Liver (tissue), 8 donors: ENCODE measurements at regions not wholly inside any gene's neighbourhood (a gene's known extent, or its start where the extent isn't known, plus 50 kb on each side); places are given as distances from the start of the nearest gene placed in this dataset.

ENCODE experiments used
- DNase-seq: peaks from one replicate; pipeline ENCODE4 v3.0.0-alpha.2; 2017; ENCODE audit warnings: low spot score
- H3K27ac ChIP-seq, 2 donors: one replicate each; pipeline ENCODE4 v1.7.0; 2013; ENCODE audit warnings: inconsistent platforms in 2 of 2, low read length in 2 of 2, control low read depth in 1 of 2, low read depth in 1 of 2, mild to moderate bottlenecking in 1 of 2
- H3K27me3 ChIP-seq, 4 donors: one replicate each; pipeline versions ENCODE4 v1.6.1 to v1.7.0; 2013; ENCODE audit warnings: low read length in 3 of 4, inconsistent platforms in 1 of 4, mild to moderate bottlenecking in 1 of 4, moderate library complexity in 1 of 4; ENCODE audit not compliant: control insufficient read depth in 4 of 4, insufficient read depth in 4 of 4
- H3K36me3 ChIP-seq, 4 donors: one replicate each; pipeline versions ENCODE4 v1.6.1 to v1.7.0; 2013; ENCODE audit warnings: low read length in 3 of 4, mild to moderate bottlenecking in 3 of 4, low read depth in 1 of 4, moderate library complexity in 1 of 4; ENCODE audit not compliant: control insufficient read depth in 4 of 4, insufficient read depth in 3 of 4
- H3K4me1 ChIP-seq, 4 donors: one replicate each; pipeline versions ENCODE4 v1.6.1 to v1.7.0; 2013; ENCODE audit warnings: low read length in 3 of 4, mild to moderate bottlenecking in 3 of 4, moderate library complexity in 1 of 4; ENCODE audit not compliant: control insufficient read depth in 4 of 4, insufficient read depth in 4 of 4
- H3K4me3 ChIP-seq, 3 donors: one replicate each; pipeline versions ENCODE4 v1.6.1 to v1.7.0; 2013; ENCODE audit warnings: low read length in 3 of 3, control low read depth in 1 of 3, low read depth in 1 of 3, mild to moderate bottlenecking in 1 of 3
- H3K9ac ChIP-seq, 2 donors: one replicate each; pipeline ENCODE4 v1.7.0; 2013; ENCODE audit warnings: low read length in 2 of 2, mild to moderate bottlenecking in 2 of 2, moderate library complexity in 2 of 2, control low read depth in 1 of 2, low read depth in 1 of 2
- H3K9me3 ChIP-seq, 4 donors: one replicate each; pipeline versions ENCODE4 v1.6.1 to v1.7.0; 2013; ENCODE audit warnings: low read length in 3 of 4; ENCODE audit not compliant: control insufficient read depth in 4 of 4
- ATF3 ChIP-seq: IDR thresholded peaks from 2 replicates; pipeline ENCODE4 v1.6.1; 2016; ENCODE audit warnings: antibody characterized with exemption
- GABPA ChIP-seq, 2 donors: IDR thresholded peaks in 1 of 2; conservative IDR thresholded peaks in 1 of 2; 2 replicates each; pipeline ENCODE4 v1.6.1; 2016; ENCODE audit warnings: antibody characterized with exemption in 2 of 2, mild to moderate bottlenecking in 1 of 2, moderate library complexity in 1 of 2
- HNF4A ChIP-seq, 2 donors: conservative IDR thresholded peaks; 2 replicates each; pipeline ENCODE4 v1.6.1; 2016; ENCODE audit warnings: antibody characterized with exemption in 2 of 2, mild to moderate bottlenecking in 2 of 2
- JUND ChIP-seq, 2 donors: IDR thresholded peaks; 2 replicates each; pipeline ENCODE4 v1.6.1; 2016; ENCODE audit warnings: antibody characterized with exemption in 2 of 2
- RAD21 ChIP-seq, 2 donors: IDR thresholded peaks; 2 replicates each; pipeline ENCODE4 v1.6.1; 2016; ENCODE audit warnings: antibody characterized with exemption in 2 of 2, mild to moderate bottlenecking in 2 of 2
- YY1 ChIP-seq: IDR thresholded peaks from 2 replicates; pipeline ENCODE4 v1.6.1; 2016; ENCODE audit warnings: antibody characterized with exemption, mild to moderate bottlenecking
- WGBS: extraction: QIAGEN DNeasy Blood & Tissue Kit; methylation state at CpG from one replicate; pipeline ENCODE4 v1.1.7; 2013; 5-methylcytosine and 5-hydroxymethylcytosine counted together
- TF ChIP-seq, protein P1 (sequence below): fragments of 150-350 bp; IDR thresholded peaks from 2 replicates; pipeline ENCODE4 v1.5.1; 2017; ENCODE audit warnings: improper control_type of control experiment, low read depth, low read length; ENCODE audit not compliant: missing input control
- TF ChIP-seq, protein P2 (sequence below): IDR thresholded peaks from 2 replicates; pipeline ENCODE4 v1.6.1; 2016; ENCODE audit warnings: antibody characterized with exemption
- TF ChIP-seq, protein P3 (sequence below): IDR thresholded peaks from 2 replicates; pipeline ENCODE4 v1.6.1; 2016; ENCODE audit warnings: antibody characterized with exemption, mild to moderate bottlenecking
- donor health status: healthy.
- donor health status: healthy.
- donor health status: healthy.
- donor health status: healthy.
- donor health status: healthy.

DNA sequence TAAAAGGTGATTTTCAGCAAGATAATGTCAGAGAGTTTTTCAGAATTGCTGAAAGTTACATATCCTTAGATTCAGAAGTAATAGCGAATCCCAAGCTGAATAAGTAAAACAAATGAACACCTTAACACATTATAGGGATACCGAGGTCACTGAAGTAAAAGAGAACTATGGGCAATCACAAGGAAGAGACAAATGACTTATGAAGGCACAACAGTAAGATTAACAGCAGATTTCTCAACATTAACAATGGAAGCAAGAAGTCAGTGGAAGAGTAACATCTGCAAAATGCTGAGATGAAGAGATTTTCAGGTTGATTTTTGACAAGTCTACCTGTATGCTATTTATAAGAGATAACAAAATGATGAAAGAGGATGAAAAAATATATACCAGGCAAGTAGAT is 86.1 kb upstream of the EZR start (continued):
- TF ChIP-seq, protein P1, sequence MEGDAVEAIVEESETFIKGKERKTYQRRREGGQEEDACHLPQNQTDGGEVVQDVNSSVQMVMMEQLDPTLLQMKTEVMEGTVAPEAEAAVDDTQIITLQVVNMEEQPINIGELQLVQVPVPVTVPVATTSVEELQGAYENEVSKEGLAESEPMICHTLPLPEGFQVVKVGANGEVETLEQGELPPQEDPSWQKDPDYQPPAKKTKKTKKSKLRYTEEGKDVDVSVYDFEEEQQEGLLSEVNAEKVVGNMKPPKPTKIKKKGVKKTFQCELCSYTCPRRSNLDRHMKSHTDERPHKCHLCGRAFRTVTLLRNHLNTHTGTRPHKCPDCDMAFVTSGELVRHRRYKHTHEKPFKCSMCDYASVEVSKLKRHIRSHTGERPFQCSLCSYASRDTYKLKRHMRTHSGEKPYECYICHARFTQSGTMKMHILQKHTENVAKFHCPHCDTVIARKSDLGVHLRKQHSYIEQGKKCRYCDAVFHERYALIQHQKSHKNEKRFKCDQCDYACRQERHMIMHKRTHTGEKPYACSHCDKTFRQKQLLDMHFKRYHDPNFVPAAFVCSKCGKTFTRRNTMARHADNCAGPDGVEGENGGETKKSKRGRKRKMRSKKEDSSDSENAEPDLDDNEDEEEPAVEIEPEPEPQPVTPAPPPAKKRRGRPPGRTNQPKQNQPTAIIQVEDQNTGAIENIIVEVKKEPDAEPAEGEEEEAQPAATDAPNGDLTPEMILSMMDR = no peak
- TF ChIP-seq HNF4A (conservative IDR thresholded peaks at IDR 0.05) = no peak
- TF ChIP-seq JUND (IDR thresholded peaks at IDR 0.05) = no peak
- no peak for TF ChIP-seq GABPA (IDR thresholded peaks at IDR 0.05 in 1 of 2, conservative IDR thresholded peaks at IDR 0.05 in 1 of 2)
- no peak for TF ChIP-seq YY1
- TF ChIP-seq, protein P2, sequence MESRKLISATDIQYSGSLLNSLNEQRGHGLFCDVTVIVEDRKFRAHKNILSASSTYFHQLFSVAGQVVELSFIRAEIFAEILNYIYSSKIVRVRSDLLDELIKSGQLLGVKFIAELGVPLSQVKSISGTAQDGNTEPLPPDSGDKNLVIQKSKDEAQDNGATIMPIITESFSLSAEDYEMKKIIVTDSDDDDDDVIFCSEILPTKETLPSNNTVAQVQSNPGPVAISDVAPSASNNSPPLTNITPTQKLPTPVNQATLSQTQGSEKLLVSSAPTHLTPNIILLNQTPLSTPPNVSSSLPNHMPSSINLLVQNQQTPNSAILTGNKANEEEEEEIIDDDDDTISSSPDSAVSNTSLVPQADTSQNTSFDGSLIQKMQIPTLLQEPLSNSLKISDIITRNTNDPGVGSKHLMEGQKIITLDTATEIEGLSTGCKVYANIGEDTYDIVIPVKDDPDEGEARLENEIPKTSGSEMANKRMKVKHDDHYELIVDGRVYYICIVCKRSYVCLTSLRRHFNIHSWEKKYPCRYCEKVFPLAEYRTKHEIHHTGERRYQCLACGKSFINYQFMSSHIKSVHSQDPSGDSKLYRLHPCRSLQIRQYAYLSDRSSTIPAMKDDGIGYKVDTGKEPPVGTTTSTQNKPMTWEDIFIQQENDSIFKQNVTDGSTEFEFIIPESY = no peak

- DNase-seq = no peak
- Histone ChIP-seq H3K4me1 (no peaks in the 10 kb centered on the region), H3K36me3 (no peaks in the 10 kb centered on the region), H3K27ac (no peak overlapping the region), H3K9ac (no peak overlapping the region), H3K4me3 (no peak overlapping the region), H3K9me3 (peaks cover 2 to 12% (median 8%) of the 10 kb centered on the region in 4 donors), H3K27me3 (no peaks in the 10 kb centered on the region)
- 57% methylated on average over 2 of the region's 2 CpGs for WGBS
- TF ChIP-seq, protein P3, sequence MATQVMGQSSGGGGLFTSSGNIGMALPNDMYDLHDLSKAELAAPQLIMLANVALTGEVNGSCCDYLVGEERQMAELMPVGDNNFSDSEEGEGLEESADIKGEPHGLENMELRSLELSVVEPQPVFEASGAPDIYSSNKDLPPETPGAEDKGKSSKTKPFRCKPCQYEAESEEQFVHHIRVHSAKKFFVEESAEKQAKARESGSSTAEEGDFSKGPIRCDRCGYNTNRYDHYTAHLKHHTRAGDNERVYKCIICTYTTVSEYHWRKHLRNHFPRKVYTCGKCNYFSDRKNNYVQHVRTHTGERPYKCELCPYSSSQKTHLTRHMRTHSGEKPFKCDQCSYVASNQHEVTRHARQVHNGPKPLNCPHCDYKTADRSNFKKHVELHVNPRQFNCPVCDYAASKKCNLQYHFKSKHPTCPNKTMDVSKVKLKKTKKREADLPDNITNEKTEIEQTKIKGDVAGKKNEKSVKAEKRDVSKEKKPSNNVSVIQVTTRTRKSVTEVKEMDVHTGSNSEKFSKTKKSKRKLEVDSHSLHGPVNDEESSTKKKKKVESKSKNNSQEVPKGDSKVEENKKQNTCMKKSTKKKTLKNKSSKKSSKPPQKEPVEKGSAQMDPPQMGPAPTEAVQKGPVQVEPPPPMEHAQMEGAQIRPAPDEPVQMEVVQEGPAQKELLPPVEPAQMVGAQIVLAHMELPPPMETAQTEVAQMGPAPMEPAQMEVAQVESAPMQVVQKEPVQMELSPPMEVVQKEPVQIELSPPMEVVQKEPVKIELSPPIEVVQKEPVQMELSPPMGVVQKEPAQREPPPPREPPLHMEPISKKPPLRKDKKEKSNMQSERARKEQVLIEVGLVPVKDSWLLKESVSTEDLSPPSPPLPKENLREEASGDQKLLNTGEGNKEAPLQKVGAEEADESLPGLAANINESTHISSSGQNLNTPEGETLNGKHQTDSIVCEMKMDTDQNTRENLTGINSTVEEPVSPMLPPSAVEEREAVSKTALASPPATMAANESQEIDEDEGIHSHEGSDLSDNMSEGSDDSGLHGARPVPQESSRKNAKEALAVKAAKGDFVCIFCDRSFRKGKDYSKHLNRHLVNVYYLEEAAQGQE = no peak
- TF ChIP-seq ATF3 = no peak
- TF ChIP-seq JUND (IDR thresholded peaks at IDR 0.05) = no peak
- TF ChIP-seq, protein P1 = no peak
- TF ChIP-seq RAD21 (IDR thresholded peaks at IDR 0.05) = no peak
- no peak for TF ChIP-seq HNF4A (conservative IDR thresholded peaks at IDR 0.05)
Measured at GRCh38 chr6:158903801-158904200, 84.6 kb upstream of the EZR start.
